HG02588 (cell line): ENCODE measurements at regions not wholly inside any gene's neighbourhood (a gene's known extent, or its start where the extent isn't known, plus 50 kb on each side); places are given as distances from the start of the nearest gene placed in this dataset.
"Not testable (repeated sequence)": the region's sequence is repeated elsewhere in the genome, so short reads cannot be mapped to it uniquely, and the experiment has no call there.

Experiments used
- ATAC-seq: cut with Tn5 transposase; IDR thresholded peaks from one replicate; pipeline ENCODE4 v1.9.1; 2021; ENCODE audit warnings: mild to moderate bottlenecking, moderate library complexity; ENCODE audit not compliant: unreplicated experiment

DNA sequence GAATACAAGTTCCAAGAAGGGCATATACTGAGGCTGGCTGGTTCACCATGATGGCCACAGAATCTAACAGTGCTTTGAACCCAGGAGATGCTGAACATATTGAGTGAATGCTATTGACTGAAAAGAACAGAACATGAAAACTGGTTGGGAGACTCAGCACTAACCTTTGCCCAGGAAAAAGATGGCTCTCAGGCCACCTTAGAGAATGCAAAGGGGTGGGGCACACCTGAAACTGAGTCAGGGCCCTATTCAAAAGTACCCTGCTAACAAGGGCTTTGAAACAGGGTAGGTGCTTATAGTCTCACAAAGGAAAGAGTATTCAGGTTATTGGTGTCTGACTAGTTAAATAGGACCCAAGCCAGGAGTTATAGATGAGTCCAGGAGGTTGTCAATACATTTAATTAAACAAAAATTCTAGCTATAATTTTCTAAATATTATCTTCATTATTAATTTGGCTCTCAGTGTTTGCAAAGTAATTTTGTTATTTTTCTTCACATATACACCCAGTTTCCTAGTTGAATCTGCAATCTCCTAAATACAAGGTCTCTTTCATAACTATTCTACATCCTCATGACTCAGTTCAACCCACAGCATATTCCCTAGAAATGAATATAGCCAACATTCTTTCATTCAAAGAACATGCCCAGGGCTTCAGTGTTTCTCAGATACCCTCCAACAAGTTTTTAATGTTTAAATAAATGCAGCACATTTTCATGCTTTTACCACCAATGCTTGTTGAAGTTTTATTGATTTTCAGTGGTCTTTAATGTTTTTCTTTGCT, 144.2 kb upstream of the RAPGEF2 start:
- no peak for ATAC-seq

DNA sequence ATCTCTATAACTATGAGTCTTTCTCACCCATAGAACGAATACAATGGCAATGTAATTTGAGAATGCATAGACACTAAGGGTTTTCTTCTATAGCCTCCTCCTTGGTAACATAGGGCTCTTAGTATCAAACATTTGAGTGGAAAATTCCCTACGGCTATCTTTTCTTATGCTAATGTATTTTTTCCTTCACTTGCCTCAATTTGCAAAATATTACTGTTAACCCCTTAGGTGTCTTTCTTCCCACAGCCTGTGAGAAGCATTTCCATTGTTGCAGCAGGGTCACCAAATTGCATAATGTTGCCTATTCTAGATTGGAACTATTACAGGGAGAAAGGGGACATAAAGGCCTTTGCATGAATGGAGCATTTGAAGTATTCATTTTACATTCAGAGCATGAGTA, 140.5 kb upstream of the RAPGEF2 start:
- no peak for ATAC-seq

DNA sequence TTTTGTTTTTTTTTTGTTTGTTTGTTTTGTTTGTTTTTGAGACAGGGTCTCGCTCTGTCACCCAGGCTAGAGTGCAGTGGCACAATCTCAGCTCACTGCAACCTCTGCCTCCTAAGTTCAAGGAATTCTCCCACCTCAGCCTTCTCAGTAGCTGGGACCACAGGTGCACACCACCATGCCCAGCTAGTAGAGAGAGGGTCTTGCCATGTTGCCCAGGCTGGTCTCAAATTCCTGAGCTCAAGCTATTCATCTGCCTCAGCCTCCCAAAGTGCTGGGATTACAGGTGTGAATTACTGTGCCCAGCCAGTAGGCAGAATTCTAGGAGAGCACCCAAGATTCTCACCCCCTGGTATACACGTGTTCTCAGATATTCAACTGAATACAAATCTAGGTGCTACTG, 139.6 kb upstream of the RAPGEF2 start:
- not testable (repeated sequence) for ATAC-seq

DNA sequence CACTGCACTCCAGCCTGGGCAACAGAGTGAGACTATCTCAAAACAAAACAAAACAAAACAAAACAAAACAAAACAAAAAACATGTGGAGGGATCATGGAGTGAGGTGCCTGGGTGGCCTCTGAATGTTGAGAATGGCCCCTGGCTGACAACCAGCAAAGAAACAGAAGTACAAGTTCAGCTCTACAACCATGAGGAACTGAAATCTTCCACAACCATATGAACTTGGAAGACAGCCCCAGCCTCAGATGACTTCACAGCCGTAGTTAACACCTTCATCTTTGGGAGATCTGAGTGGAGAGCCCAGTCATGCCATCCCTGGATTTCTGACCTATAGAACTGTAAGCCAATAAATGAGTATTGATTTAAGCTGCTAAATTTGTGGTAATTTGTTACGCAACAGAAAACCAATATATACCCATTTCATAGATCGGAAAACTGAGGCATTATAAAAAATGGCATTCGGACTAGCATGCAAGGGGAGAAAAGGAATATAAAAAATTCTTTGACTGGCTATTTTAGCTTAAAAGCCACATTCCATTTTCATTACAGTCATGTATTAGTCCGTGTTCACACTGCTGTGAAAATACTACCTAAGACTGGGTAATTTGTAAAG, 138.7 kb upstream of the RAPGEF2 start:
- ATAC-seq = no peak

DNA sequence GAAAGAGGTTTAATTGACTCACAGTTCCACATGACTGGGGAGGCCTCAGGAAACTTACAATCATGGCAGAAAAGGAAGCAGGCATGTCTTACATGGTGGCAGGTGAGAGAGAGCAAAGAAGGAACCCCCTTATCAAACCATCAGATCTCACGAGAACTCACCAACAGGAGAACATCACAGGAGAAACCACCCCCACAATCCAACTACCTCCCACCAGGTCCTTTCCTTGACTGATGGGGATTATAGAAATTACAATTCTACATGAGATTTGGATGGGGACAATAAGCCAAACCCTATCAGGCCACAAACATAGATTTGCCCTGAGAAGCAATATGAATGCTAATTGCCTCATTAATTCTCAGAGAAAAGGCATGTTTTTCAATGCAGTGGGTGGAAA, 138.2 kb upstream of the RAPGEF2 start:
- ATAC-seq = no peak

DNA sequence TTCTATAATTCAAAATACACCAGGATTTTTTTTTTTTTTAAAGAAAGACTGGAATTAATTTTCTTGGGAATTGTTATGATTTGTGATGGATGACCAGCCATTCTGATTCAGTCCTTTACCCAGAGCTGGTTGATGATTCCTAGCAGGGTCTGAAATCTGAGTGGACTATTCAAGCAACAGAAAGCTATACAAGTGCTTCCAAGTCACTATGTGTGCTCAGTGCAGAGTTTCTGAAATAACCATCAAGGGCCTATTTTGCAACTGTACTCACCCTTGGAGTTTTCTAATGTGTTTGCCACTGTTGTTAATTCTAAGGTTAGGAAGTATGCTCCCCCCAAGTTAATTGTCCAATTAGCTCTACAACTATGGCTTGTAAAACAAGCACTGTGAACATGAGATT, 137.7 kb upstream of the RAPGEF2 start:
- ATAC-seq = no peak

DNA sequence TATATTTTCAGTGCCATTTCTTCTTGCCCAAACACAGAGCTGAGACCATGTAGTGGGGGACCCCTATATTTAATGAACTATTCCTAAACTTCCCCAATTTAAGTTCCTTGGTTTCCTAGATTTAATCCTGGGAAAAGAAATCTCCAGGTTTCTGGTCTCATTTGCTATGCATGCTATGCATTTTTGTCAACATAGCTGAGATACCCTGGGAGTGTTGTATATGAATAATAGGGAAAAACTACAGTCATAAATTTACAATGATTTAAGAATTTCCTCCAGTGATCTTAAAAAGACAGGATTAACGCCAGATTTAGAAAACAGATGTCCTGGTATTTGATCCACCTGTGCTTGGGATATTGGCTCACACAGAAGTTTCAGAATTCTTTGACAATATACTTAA, 136.8 kb upstream of the RAPGEF2 start:
- no peak for ATAC-seq

DNA sequence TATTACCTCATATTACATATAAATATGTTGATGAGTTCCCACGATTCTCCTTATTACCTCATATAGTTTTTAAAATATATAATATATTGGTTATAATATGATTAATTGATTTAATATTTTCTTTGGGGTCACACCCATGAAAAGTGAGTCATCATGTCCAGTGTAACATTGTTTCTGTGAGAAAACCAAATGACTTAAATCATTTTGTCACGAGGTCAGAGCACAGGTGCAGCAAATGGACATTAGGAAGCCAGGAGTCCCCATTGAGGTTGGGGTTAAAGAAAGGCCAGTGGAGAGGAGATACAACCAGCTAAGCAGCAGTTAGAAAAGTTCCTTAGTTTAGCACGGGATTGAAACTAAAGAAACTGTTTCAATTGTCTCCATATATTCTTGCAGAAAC, 133.9 kb upstream of the RAPGEF2 start:
- no peak for ATAC-seq

DNA sequence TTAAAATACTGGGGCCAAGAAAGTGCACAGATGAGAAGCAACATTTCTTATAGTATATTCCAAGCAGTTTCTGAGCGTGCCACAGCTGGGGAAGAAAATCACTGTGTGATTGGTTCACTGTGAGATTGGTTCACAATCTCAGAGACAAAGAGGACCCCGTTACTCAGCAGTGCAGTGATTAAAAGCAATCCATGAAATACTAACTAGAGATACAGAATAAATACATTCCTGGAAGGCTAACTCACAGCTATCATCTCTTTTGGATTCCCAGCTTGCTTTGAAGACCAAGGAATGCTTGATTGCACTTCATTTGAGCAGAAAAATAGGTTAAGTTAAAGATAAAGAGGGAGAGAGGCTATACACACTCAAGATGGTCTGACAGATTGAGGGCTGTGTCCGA, 132.1 kb upstream of the RAPGEF2 start:
- ATAC-seq = no peak

DNA sequence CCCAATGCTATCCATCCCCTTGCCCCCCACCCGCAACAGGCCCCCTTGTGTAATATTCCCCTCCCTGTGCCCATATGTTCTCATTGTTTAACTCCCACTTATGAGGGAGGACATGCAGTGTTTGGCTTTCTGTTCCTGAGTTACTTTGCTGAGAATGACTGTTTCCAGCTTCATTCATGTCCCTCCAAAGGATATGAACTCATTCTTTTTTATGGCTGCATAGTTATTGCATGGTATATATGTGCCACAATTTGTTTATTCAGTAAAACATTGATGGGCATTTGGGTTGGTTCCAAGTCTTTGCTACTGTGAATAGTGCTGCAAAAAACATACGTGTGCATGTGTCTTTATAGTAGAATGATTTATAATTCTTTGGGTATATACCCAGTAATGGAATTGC, 128.4 kb upstream of the RAPGEF2 start:
- not testable (repeated sequence) for ATAC-seq

DNA sequence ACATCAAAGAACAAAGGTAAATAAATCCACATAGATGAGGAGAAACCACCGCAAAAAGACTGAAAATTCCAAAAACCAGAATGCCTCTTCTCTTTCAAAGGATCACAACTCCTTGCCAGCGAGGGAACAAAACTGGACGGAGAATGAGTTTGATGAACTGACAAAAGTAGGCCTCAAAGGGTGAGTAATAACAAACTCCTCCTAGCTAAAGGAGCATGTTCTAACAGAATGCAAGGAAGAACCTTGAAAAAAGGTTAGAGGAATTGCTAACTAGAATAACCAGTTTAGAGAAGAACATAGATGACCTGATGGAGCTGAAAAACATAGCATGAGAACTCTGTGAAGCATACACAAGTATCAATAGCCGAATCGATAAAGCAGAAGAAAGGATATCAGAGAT, 122.2 kb upstream of the RAPGEF2 start:
- not testable (repeated sequence) for ATAC-seq

DNA sequence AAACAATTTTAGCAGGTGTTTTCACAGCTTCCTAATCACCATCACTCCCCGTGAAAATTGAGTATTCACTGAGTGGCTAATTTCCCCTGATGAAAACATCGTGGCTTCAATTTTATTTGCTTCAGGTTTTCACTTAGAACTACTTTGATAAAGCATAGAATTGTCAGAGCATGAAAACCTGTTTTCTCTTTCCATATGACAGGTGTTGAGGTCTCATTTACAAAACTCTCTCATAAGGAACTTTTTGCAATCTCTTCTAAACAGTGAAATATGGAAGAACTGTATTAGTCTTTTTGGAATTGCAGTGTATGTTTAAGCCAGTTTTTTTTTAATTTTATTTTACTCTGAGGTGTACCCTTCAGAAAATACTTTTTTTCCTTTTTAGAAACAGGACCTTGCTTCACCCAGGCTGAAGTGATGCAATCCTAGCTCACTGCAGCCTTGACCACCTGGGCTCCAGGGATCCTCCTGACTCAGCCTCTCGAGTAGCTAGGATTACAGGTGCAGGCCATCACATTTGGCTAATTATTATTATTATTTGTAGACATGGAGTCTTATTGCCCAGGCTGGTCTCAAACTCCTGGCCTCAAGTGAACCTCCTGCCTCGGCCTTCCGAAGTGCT, 111.2 kb upstream of the RAPGEF2 start:
- no peak for ATAC-seq

DNA sequence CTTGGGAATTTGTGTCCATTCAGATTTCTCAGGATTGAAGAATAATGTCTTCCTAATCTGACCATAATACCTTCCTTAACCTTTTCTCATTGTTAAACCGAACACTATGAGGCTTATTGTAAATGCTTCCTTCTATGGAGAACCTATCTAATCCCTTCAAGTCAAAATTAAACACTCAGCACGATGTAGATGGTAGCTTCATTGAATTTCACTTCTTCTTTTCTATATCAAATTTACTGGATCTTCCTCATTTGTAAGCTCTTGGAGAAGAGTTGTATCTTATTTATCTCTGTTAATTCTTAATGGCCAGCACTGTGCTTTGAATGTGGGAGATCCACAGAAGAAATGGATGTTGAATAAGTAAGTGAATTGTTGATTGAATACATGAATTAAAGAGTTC, 109.0 kb upstream of the RAPGEF2 start:
- ATAC-seq = no peak

DNA sequence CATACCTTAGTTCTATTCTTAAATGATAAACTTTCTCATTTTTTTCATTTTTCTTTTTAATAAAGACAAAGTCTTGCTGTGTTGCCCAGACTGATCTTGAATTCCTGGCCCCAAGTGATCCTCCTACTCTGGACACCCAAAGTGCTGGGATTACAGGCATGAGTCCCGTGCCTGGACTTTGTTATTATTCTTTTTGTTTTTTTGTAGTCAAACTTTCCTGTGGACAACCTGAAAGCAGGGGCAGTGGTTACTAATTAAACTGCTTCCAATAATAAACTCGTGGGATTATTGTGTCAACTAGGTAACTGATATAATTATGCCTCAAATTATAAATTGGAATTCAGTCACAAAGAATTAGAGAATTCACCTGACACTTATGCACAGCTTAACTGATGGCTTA, 107.8 kb upstream of the RAPGEF2 start:
- no peak for ATAC-seq

DNA sequence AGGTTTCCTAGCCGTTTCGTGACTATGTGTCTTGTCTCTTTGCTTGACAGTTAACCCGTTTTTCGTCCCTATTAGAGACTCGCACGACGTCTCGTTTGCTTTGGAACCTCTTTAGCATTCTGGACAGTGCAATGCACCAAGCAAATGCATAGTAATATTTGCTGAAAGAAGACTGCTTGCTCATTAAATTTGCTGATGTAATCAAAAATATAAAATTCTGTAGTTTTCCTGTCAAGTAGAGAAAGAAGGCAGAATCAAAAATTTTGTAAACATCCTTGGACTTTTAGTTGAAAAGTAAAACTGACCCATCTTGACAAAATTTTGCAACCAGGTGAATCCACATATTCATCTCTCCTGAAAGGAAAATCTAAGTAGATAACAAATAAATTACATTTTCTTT, 106.9 kb upstream of the RAPGEF2 start:
- ATAC-seq = no peak

DNA sequence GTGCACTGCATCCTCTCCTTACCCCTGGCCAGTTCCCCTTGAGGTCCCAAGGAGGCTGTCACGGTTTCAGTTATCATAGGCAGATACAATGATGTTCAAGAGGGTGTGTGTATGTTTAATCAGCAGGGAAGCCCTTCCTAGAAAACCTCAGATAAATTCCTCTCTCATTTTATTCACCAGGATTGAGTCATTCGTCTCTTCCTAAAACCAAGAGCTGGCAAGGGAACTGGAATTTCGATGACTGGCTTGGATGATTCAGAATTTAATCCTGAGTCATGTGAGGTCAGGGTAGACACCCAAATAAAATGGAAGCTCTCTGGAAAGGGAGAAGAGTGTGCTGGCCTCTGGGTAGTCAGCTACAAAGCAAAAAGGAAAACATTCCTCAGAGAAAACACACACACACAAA, 106.2 kb upstream of the RAPGEF2 start:
- ATAC-seq = no peak

DNA sequence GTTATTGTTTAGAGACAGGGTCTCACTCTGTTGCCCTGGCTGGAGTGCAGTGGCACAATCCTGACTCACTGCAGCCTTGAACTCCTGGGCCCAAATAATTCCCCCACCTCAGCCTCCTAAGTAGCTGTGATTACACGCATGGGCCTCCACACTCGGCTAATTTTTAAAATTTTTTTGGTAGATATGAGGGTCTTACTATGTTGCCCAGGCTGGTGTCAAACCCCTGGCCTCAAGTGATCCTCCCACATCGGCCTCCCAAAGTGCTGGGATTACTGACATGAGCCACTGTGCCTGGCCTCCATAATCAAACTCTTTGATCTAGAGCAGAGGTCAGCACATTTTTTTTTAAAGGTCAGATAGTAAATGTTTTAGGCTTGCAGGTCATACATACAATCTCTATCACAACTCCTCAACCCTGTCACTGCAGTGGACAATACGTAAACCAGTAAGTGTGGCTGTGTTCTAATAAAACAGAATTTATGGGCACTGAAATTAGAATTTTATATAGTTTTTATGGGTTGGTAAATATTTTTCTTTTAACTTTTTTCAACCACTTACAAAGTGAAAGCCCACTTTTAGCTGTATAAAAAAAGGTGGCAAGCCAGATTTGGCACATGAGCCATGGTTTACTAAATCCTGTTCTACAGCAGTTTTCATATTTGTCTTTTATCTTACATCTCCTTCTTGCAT, 105.1 kb upstream of the RAPGEF2 start:
- no peak for ATAC-seq

DNA sequence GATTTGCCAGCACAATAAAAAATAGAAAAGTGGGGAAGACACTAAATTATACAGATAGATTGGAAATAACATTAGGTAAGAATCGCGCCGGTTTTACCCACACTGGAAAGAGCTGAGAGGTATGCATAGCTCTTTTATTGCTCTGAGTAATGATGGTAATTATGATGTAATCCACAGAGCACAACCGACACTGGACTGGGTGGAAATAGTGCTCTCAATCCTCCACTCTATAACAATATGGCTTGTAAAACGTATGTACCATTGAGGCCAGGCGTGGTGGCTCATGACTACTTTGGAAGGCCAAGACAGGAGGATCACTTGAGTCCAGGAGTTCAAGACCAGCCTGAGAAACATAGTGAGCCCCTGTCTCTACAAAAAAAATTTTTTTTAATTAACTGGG, 104.3 kb upstream of the RAPGEF2 start:
- ATAC-seq = no peak

DNA sequence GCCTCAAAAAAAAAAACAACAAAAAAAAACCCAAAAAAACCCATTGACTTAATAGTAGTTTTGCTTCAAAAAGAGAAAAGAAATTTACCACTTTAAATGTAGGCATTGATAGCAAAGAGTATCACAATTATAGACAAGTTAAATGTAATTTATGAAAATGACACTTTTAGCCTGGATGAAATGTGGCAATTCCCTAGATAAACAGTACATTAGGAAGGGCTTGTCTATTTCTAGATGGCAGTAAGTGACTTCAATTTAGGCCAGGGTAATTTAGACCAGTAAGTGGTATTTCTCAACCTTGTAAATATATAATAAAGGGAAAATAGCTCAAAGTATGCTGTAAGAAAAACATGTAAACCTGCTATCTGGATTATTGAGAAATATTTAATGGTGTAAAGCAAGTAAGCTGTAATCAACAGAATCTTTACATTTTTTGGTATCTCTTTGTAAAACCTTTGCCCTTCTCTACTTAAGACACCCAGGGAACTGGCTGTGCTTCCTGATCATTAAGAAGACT, 103.7 kb upstream of the RAPGEF2 start:
- ATAC-seq = no peak

DNA sequence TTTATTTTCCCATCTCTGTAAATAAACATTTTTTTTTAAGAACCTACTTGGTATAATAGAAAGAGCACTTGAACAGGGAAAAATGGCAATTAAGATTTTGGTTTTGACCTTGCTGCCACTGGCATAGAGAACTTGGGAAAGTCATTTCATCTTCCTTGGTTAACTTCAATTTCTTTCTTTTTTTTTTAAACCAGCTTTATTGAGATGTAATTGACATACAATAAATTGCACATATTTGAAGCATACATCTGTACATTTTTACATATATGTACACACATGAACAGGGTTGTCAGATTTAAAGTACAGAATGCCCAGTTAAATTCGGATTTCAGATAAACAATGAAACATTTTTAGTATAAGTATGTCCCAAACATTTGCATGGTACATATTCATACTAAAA, 103.0 kb upstream of the RAPGEF2 start:
- no peak for ATAC-seq

DNA sequence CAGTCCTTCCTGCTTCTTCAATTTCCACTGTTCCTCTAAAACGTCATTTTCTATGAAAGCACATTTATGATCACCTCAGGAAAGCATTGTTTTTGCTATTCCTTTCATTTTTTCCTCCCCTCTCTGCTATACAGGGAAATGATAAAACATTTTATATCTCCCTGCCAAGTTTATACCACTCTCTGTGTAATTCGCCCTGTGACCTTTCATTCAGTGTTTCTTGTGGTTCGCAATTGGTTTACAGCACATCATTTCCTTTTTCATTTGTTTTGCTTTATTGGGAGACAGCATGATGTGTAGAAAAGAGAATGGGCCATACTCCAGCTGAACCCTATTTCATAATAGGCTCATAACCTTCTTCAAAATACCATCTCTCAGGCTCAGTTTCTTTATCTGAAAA, 99.9 kb upstream of the RAPGEF2 start:
- no peak for ATAC-seq
